Fibroblast of lung (primary cell): ENCODE measurements at regions not wholly inside any gene's neighbourhood (a gene's known extent, or its start where the extent isn't known, plus 50 kb on each side); places are given as distances from the start of the nearest gene placed in this dataset.

Experiments
- EZH2 ChIP-seq: IDR thresholded peaks from 2 replicates; pipeline ENCODE4 v1.5.1; 2012; ENCODE audit warnings: low read length, control low read depth, mild to moderate bottlenecking; ENCODE audit errors: missing control alignments
- TF ChIP-seq, protein P1 (sequence below), 2 donors: IDR thresholded peaks in 1 of 2; conservative IDR thresholded peaks in 1 of 2; 1 replicate in 1 of 2; 2 replicates in 1 of 2; pipeline ENCODE4 v1.5.1; 2011 to 2012; ENCODE audit warnings: low read length in 2 of 2, control low read depth in 1 of 2, inconsistent platforms in 1 of 2, low read depth in 1 of 2, mild to moderate bottlenecking in 1 of 2

DNA sequence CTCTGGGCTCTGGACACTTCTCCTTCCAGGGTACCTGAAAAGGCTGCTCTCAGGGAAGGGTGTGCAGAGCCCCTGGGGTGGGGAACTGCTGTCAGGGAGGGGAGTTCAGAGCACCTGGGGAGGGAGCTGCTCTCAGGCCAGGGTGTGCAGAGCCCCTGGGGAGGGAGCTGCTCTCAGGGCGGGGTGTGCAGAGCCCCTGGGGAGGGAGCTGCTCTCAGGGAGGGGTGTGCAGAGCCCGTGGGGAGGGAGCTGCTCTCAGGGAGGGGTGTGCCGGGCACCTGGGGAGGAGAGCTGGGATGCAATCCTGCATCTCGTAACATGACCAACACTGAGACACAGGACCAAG lies 764.2 kb downstream of the BRD1 start:
- TF ChIP-seq, protein P1, sequence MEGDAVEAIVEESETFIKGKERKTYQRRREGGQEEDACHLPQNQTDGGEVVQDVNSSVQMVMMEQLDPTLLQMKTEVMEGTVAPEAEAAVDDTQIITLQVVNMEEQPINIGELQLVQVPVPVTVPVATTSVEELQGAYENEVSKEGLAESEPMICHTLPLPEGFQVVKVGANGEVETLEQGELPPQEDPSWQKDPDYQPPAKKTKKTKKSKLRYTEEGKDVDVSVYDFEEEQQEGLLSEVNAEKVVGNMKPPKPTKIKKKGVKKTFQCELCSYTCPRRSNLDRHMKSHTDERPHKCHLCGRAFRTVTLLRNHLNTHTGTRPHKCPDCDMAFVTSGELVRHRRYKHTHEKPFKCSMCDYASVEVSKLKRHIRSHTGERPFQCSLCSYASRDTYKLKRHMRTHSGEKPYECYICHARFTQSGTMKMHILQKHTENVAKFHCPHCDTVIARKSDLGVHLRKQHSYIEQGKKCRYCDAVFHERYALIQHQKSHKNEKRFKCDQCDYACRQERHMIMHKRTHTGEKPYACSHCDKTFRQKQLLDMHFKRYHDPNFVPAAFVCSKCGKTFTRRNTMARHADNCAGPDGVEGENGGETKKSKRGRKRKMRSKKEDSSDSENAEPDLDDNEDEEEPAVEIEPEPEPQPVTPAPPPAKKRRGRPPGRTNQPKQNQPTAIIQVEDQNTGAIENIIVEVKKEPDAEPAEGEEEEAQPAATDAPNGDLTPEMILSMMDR (conservative IDR thresholded peaks at IDR 0.05 in 1 of 2, IDR thresholded peaks at IDR 0.05 in 1 of 2; ENCODE audit: low read depth in 1 of 2, low read length in 2 of 2), result no peak
- no peak for TF ChIP-seq EZH2
